HG03342 (cell line): ENCODE measurements at regions not wholly inside any gene's neighbourhood (a gene's known extent, or its start where the extent isn't known, plus 50 kb on each side); places are given as distances from the start of the nearest gene placed in this dataset.
"Not testable (repeated sequence)": the region's sequence is repeated elsewhere in the genome, so short reads cannot be mapped to it uniquely, and the experiment has no call there.

Source experiments
- ATAC-seq: cut with Tn5 transposase; IDR thresholded peaks from one replicate; pipeline ENCODE4 v1.9.1; 2021; ENCODE audit warnings: mild to moderate bottlenecking, moderate library complexity; ENCODE audit not compliant: unreplicated experiment

DNA sequence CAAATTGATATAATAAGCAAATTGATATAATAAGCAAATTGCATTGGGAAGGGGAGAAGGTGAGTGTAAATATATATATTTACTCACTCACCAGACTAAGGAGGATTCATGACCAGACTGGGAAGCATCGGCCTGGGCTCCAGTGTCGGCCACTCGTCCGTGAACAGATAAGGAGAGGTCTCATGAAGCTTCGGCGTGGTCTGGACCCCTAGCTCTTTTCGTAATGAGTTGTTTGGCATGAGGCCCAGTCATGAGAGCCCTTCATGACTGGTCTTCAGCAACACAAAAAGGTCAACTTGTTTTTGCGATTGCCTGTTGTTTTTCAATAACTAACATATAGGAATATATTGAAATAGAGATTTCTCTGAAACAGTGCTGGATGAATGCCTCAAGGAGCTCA lies 222.9 kb upstream of the KCNK2 start:
- no peak for ATAC-seq

GRCh38 chr1:214861615-214862014 lies 220.9 kb upstream of the KCNK2 start:
- no peak for ATAC-seq

DNA sequence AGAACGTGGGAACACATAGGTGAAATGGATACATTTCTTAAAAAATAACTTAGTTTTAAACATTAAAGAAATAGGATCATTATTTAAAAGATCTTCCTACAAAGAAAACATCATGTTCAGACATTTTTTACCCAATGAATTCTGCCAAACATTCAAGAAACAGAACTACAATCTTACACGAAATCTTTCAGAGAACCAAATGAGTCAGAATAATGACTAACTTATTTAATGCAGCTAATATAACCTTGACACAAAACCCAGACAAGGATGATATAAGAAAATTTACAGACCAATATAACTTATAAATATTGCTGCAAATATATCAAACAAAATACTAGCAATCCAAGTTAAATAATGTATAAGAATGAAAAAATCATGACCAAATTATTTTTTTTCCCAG lies 220.1 kb upstream of the KCNK2 start:
- no peak for ATAC-seq

GRCh38 chr1:214864896-214865688 lies 217.4 kb upstream of the KCNK2 start:
- no peak for ATAC-seq

DNA sequence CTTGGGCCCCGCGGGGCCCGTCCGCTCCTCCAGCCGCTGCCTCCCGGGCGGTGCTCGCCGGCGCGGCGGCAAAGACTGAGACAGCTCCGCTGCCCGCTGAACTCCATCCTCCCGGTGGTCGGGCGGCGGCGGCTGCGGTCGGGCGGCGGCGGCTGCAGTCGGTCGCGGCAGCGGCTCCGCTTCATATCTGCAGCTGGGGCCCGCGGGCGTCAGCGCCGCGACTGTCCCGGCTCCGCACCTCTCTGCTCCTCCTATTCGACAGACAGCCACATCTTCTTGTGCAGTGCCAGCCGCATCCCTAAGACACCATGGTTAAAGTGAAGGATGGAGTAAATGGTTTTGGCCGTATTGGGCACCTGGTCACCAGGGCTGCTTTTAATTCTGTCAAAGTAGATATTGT lies 212.1 kb upstream of the KCNK2 start:
- ATAC-seq: not testable (repeated sequence)

GRCh38 chr1:214880956-214881355 lies 201.6 kb upstream of the KCNK2 start:
- ATAC-seq: no peak

- no peak for ATAC-seq
These were observed 199.9 kb upstream of the KCNK2 start for GRCh38 chr1:214882616-214883015.

GRCh38 chr1:214895011-214895600 lies 187.4 kb upstream of the KCNK2 start:
- no peak for ATAC-seq

DNA sequence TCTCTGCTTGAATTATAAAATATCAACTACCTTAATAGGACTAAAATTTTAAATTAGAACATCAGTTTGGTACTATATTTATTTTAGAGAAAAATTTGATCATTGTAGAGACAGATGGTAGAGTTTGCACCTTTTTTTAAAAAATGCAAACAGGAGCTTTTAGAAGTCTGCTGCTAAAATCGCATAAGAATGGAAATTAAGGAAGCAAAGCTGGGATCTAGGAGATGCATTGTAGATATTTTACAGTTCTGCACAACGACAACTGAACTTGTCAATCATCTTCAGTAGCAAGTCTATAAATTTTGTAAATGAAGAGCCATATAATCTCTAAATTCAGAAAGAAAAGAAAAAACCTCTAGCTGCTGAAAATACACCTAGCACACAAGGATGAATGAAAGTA lies 185.6 kb upstream of the KCNK2 start:
- ATAC-seq: no peak

DNA sequence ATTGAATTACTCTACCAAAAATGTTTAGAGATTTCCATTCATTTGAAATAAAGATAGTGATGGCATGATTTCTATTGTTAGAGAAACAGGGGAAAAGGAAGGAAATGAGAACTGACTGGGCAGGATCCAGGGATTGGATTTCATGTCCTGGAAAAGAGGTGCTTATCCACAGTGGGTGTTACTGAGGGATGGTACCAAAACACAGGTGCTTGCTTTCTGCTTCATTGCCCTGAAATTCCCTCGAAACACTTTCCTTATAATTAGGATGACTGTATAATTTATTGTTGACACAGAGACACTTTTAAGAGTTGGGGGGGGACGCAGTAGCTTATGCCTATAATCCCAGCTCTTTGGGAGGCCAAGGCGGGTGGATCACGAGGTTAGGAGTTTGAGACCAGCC lies 185.0 kb upstream of the KCNK2 start:
- no peak for ATAC-seq

DNA sequence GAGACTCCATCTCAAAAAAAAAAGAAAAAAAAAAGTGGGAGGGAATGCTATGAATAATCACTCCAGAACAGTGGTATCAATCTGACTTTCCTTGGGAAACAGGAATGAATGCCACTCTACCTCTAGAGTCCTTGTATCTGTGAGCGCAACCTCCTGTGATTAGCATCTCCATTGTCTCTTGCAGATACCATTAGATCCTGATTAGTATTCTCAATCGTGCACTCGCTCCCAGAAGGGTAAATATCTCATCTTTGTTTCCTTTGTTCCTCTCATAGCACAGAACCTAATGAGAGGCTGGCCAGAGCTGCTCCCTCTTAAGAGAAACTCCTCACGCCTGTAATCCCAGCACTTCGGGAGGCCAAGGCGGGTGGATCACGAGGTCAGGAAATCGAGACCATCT lies 184.4 kb upstream of the KCNK2 start:
- no peak for ATAC-seq

- ATAC-seq: no peak
These were observed 183.8 kb upstream of the KCNK2 start for GRCh38 chr1:214898718-214899117.

GRCh38 chr1:214899908-214900460 lies 182.6 kb upstream of the KCNK2 start:
- ATAC-seq: no peak

GRCh38 chr1:214900590-214900989 lies 181.9 kb upstream of the KCNK2 start:
- no peak for ATAC-seq

DNA sequence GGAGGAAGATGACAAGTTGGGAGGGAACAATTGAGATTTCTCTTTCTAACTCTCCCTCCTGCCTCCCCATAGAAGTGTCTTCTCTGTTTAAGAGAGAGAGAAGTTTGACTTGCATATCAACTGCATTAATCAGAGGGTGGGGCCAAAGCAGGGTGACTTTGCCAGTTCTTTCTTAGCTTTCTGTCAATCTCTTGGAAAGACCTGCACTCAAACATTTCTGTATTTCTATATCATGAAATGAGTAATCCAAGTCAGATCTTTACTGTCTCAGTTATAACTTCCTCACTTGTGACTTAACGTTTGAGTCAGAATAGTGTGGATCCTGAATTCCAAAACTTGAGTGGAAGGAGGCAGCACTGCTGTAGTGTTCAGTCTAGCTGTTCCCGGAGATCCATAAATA lies 180.8 kb upstream of the KCNK2 start:
- ATAC-seq: no peak

DNA sequence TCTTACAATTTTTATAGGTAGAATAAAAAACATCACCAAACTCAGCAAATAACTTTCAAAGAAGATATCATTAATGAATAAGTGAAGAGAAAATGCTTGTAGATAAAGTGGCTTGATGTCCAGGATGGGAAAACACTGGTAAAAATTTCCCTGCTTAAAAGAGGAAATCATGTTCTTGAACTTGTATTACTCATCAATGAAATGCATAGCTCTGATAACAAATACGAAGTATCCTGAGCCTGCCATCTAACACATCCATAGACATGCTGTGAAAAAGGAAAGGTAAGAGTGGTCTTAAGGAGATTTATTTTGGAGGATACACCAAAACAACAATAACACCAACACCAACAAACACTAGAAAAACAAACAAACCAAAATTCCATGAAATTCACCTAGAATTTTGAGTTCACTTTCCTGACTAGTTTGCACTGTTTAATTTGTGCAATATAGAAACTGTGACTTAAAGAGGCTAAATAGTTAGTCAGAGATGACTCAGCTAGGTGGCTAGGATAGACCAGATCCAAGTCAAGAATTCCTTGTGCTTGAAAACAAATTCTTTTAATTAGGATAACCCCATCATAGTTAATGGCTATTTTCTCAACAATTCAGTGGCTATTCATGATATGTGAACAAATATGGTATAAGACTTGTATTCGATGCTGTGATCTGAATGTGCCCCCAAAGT lies 179.8 kb upstream of the KCNK2 start:
- ATAC-seq: no peak

DNA sequence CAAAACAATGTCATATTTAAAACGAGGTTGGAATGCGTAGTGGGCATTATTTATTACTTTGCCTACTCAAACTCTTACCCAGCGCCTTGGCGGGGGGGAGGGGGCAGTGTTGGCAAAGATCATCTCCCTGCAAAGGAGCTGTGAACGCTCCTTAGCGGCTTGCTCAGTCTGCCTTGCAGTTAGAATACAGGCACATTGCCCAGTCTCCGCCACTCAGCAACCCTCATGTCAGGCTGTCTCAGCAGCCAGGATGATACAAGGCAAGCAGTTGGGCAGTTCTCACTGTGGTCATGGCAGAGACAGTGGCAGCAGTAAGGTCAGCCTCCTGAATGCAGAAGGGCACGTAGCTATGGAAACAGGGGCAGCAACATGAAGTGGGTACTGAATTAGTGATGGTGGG lies 170.4 kb upstream of the KCNK2 start:
- no peak for ATAC-seq

GRCh38 chr1:214913966-214914365 lies 168.6 kb upstream of the KCNK2 start:
- ATAC-seq: no peak

GRCh38 chr1:214917081-214917635 lies 165.4 kb upstream of the KCNK2 start:
- no peak for ATAC-seq

DNA sequence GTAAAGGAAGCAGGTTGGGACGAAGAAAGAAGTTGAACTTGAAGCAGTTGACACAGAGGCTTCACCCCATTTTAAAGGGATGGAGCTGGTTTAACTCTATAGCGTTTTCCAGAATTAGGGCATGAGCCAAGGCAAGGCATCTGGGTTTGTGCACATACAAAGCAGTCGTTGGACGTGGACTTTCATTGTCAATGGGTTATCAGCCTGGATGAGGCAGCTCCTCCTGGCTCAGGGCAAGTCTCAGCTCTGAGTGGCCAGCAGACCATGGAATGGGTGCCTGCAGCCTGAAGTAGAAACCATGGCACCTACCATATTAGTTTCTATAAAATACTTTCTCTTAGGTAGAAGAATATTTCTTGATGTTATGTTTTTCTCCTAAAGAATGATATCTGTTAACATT lies 163.8 kb upstream of the KCNK2 start:
- ATAC-seq: no peak

GRCh38 chr1:214920337-214920736 lies 162.2 kb upstream of the KCNK2 start:
- ATAC-seq: no peak
